SH-SY5Y (cell line): ENCODE measurements at regions not wholly inside any gene's neighbourhood (a gene's known extent, or its start where the extent isn't known, plus 50 kb on each side); places are given as distances from the start of the nearest gene placed in this dataset.

Source experiments
- GATA2 ChIP-seq: IDR thresholded peaks from 2 replicates; pipeline ENCODE4 v1.6.1; 2011; ENCODE audit warnings: mild to moderate bottlenecking, low read depth, low read length
- GATA3 ChIP-seq: IDR thresholded peaks from 2 replicates; pipeline ENCODE4 v1.6.1; 2011; ENCODE audit warnings: low read depth, mild to moderate bottlenecking, low read length, moderate library complexity

DNA sequence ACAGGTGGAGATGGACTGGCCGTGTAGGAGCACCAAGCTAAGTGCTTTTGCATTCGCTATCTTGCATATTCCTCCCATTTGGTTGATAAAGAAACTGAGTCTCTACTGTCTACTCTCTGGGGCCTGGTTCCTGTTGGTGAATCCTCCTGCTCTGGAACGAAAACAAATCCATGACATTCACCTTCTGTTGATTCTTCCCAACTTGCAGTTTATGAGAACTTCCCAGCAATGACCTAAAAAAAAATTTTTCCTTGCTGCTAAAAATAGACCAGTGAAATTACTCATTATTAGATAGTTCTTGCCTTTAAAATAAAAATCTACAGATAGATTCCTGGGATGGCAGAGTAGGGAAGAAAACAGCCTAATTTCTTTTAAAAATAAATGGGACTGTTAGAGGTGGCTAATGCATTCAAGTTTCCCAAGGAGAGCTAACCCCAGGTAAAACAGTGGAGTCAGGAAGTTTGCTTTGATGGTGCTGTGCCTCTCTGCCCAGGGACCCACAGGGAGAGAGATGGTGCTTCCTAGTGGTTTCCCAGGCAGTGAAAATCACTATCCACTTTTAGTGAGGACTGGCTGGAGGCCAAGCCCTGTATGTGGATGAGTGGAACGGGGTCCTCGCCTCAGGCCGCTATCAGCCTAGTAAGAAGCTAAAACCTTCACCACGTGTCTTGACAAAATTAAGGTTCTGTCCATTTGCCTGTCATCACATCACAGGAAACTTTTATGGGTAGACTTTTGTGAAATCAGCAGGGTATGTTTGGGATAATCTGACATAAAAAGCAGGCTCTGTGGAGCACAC, 68.4 kb upstream of the NR3C1 start:
- TF ChIP-seq GATA2 = no peak
- no peak for TF ChIP-seq GATA3
